SK-N-SH treated with all-trans-retinoic acid at 6 μM for 48 hours (cell line): ENCODE measurements at regions not wholly inside any gene's neighbourhood (a gene's known extent, or its start where the extent isn't known, plus 50 kb on each side); places are given as distances from the start of the nearest gene placed in this dataset.

ENCODE experiments used
- BACH2 ChIP-seq: fragments of 250-450 bp; sonication (Bioruptor Pico); IDR thresholded peaks from 2 replicates; pipeline ENCODE4 v1.9.0; 2021; ENCODE audit warnings: mild to moderate bottlenecking, borderline replicate concordance
- ISL1 ChIP-seq: fragments of 250-450 bp; sonication (Bioruptor Pico); IDR thresholded peaks from 2 replicates; pipeline ENCODE4 v2.1.2; 2022; ENCODE audit warnings: mild to moderate bottlenecking, moderate library complexity
- TCF4 ChIP-seq: fragments of 250-450 bp; sonication (Bioruptor Pico); IDR thresholded peaks from 2 replicates; pipeline ENCODE4 v1.8.0; 2021; ENCODE audit warnings: mild to moderate bottlenecking, moderate library complexity, borderline replicate concordance
- ZFP30 ChIP-seq: fragments of 450-650 bp; formaldehyde crosslinking; IDR thresholded peaks from 2 replicates; pipeline ENCODE4 v1.5.0; 2022; ENCODE audit warnings: mild to moderate bottlenecking, moderate library complexity
- TF ChIP-seq, protein P1 (sequence below): fragments of 250-450 bp; sonication (Bioruptor Pico); IDR thresholded peaks from 2 replicates; pipeline ENCODE4 v1.8.0; 2020; ENCODE audit warnings: mild to moderate bottlenecking, moderate library complexity, borderline replicate concordance

DNA sequence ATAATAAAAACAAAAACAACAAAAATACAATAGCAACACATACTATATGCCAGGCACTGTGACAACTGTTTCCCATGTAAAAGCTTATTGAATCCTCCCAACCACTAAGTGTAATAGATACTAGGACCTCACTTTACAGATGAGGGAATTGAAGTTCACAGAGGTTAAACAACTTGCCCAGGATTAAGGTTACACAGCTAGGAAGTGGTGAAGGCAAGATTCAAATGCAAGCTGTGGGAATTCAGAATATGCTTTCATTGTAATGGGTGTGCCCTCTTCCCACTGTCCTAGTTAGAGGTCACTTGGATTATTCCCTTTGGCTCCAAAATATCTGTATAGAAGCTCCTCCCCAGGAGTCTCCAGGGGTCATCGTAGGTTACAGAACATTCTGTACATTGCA lies 231.1 kb downstream of the MREG start:
- no peak for TF ChIP-seq ZFP30 (CRISPR knock-in tag)
- TF ChIP-seq ISL1 (CRISPR knock-in tag): no peak
- no peak for TF ChIP-seq BACH2 (CRISPR knock-in tag)
- TF ChIP-seq, protein P1, sequence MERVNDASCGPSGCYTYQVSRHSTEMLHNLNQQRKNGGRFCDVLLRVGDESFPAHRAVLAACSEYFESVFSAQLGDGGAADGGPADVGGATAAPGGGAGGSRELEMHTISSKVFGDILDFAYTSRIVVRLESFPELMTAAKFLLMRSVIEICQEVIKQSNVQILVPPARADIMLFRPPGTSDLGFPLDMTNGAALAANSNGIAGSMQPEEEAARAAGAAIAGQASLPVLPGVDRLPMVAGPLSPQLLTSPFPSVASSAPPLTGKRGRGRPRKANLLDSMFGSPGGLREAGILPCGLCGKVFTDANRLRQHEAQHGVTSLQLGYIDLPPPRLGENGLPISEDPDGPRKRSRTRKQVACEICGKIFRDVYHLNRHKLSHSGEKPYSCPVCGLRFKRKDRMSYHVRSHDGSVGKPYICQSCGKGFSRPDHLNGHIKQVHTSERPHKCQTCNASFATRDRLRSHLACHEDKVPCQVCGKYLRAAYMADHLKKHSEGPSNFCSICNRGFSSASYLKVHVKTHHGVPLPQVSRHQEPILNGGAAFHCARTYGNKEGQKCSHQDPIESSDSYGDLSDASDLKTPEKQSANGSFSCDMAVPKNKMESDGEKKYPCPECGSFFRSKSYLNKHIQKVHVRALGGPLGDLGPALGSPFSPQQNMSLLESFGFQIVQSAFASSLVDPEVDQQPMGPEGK (CRISPR knock-in tag): no peak
- no peak for TF ChIP-seq TCF4 (CRISPR knock-in tag)
